HCT116 (cell line): ENCODE measurements at regions not wholly inside any gene's neighbourhood (a gene's known extent, or its start where the extent isn't known, plus 50 kb on each side); places are given as distances from the start of the nearest gene placed in this dataset.
"Not testable (repeated sequence)": the region's sequence is repeated elsewhere in the genome, so short reads cannot be mapped to it uniquely, and the experiment has no call there.

Experiments used
- ATAC-seq: fragments of 200-7000 bp; cut with Tn5 transposase; 2 replicates; pipeline ENCODE4 v1.9.1; 2020; ENCODE audit warnings: mild to moderate bottlenecking, moderate library complexity
- BruUV-seq: library from RNA; stranded (reverse); fragments of 400-500 nt; replicated peaks from 2 replicates; lab custom pipeline; 2021; lab: Mats Ljungman, UMichigan
- CTCF ChIA-PET: fragments of 300-600 bp; sonication (Branson Sonifier 250); formaldehyde crosslinking; loops from one replicate; lab custom pipeline; 2021; ENCODE audit warnings: antibody characterized with exemption; lab: Charles Lee
- POLR2A ChIA-PET: fragments of 300-600, 350-600 bp; sonication (Branson Sonifier 250); formaldehyde crosslinking; loops from one replicate; lab custom pipeline; 2021; ENCODE audit warnings: antibody characterized with exemption; lab: Charles Lee
- RAD21 ChIA-PET, 2 experiments: fragments of 300-600 bp; sonication (Branson Sonifier 250); formaldehyde crosslinking; loops; one replicate each; lab custom pipeline; 2023; ENCODE audit warnings: low total read pairs in 2 of 2; ENCODE audit not compliant: uncharacterized antibody in 2 of 2, unreplicated experiment in 2 of 2, low non-redundant PET in 1 of 2; lab: Charles Lee
- DNase-seq: peaks from one replicate; pipeline ENCODE4 v3.0.0-alpha.2; 2010; ENCODE audit warnings: low read depth, low spot score
- H2AFZ ChIP-seq: fragments of 200-600 bp; shearing (Covaris generic), sonication (generic); 2 replicates; pipeline ENCODE4 v1.6.1; 2017; ENCODE audit warnings: low read depth, mixed run types, mixed read lengths, antibody characterized with exemption, low read length; ENCODE audit not compliant: poor library complexity, severe bottlenecking
- H3K27ac ChIP-seq: 2 replicates; pipeline ENCODE4 v1.5.1; 2012; ENCODE audit warnings: low read depth, low read length
- H3K27me3 ChIP-seq: fragments of 200-600 bp; sonication (generic); 2 replicates; pipeline ENCODE4 v1.6.1; 2016; ENCODE audit warnings: mixed run types, low read length, mixed read lengths; ENCODE audit not compliant: insufficient read depth
- H3K36me3 ChIP-seq, 2 experiments: fragments of 200-500 bp in 1 of 2; fragments of 200-600 bp in 1 of 2; sonication (Bioruptor generic) in 1 of 2; sonication (generic) in 1 of 2; 2 replicates each; pipeline versions ENCODE4 v1.5.1 to v1.6.1; 2014 to 2016; ENCODE audit warnings: low read length in 2 of 2, inconsistent platforms in 1 of 2, mixed read lengths in 1 of 2, mixed run types in 1 of 2; ENCODE audit not compliant: insufficient read depth in 2 of 2, control insufficient read depth in 1 of 2
- H3K4me1 ChIP-seq, 2 experiments: fragments of 200-600 bp in 1 of 2; sonication (generic) in 1 of 2; 2 replicates each; pipeline versions ENCODE4 v1.5.1 to v1.6.1; 2012 to 2017; ENCODE audit warnings: low read length in 2 of 2, inconsistent platforms in 1 of 2, mild to moderate bottlenecking in 1 of 2, mixed read lengths in 1 of 2, mixed run types in 1 of 2, moderate library complexity in 1 of 2; ENCODE audit not compliant: insufficient read depth in 2 of 2, control insufficient read depth in 1 of 2
- H3K4me2 ChIP-seq: fragments of 200-600 bp; sonication (generic); 2 replicates; pipeline ENCODE4 v1.6.1; 2017; ENCODE audit warnings: mixed run types, low read length, mixed read lengths
- H3K4me3 ChIP-seq, 2 experiments: fragments of 200-600 bp in 1 of 2; sonication (generic) in 1 of 2; replicated peaks in 1 of 2; 2 replicates each; pipeline ENCODE4 v1.5.1; 2011 to 2016; ENCODE audit warnings: low read length in 2 of 2, control low read depth in 1 of 2, low read depth in 1 of 2, mild to moderate bottlenecking in 1 of 2, mixed read lengths in 1 of 2, mixed run types in 1 of 2
- H3K79me2 ChIP-seq: fragments of 200-600 bp; sonication (generic); 2 replicates; pipeline ENCODE4 v1.6.1; 2017; ENCODE audit warnings: mild to moderate bottlenecking, mixed run types, low read length, moderate library complexity, mixed read lengths; ENCODE audit not compliant: insufficient read depth
- H3K9ac ChIP-seq: fragments of 200-600 bp; sonication (generic); 2 replicates; pipeline ENCODE4 v1.6.1; 2016; ENCODE audit warnings: low read length, mixed read lengths
- H3K9me2 ChIP-seq: fragments of 200-600 bp; sonication (generic), shearing (Covaris generic); 2 replicates; pipeline ENCODE4 v1.6.1; 2017; ENCODE audit warnings: mixed run types, mild to moderate bottlenecking, moderate library complexity; ENCODE audit not compliant: insufficient read depth
- H3K9me3 ChIP-seq, 2 experiments: fragments of 200-500 bp in 1 of 2; fragments of 200-600 bp in 1 of 2; sonication (Bioruptor generic) in 1 of 2; sonication (generic) in 1 of 2; 2 replicates each; pipeline ENCODE4 v1.6.1; 2014 to 2017; ENCODE audit warnings: low read length in 2 of 2, mixed read lengths in 2 of 2, inconsistent platforms in 1 of 2, low read depth in 1 of 2, mild to moderate bottlenecking in 1 of 2, mixed run types in 1 of 2, moderate library complexity in 1 of 2; ENCODE audit not compliant: control insufficient read depth in 1 of 2, insufficient read depth in 1 of 2
- H4K20me1 ChIP-seq: fragments of 200-600 bp; sonication (generic), shearing (Covaris generic); 2 replicates; pipeline ENCODE4 v1.6.1; 2017; ENCODE audit warnings: mixed run types, mild to moderate bottlenecking, moderate library complexity; ENCODE audit not compliant: insufficient read depth
- CBX3 ChIP-seq: IDR thresholded peaks from 2 replicates; pipeline ENCODE4 v1.6.1; 2012; ENCODE audit warnings: low read depth
- CEBPB ChIP-seq: IDR thresholded peaks from 2 replicates; pipeline ENCODE4 v1.6.1; 2012; ENCODE audit warnings: low read depth
- FOSL1 ChIP-seq: IDR thresholded peaks from 2 replicates; pipeline ENCODE4 v1.6.1; 2012; ENCODE audit warnings: low read depth
- POLR2A ChIP-seq: IDR thresholded peaks from 2 replicates; pipeline ENCODE4 v1.7.0; 2011; ENCODE audit warnings: borderline replicate concordance; ENCODE audit not compliant: insufficient read depth, insufficient read length; ENCODE audit errors: extremely low read depth
- SIN3A ChIP-seq: IDR thresholded peaks from 2 replicates; pipeline ENCODE4 v1.6.1; 2012; ENCODE audit warnings: low read depth
- intact Hi-C: fragments of 100-400 bp; cut with micrococcal nuclease; formaldehyde crosslinking; loops from 2 replicates; pipeline ENCODE4 v1.10.0; 2022
- TF ChIP-seq, protein P1 (sequence below): IDR thresholded peaks from 2 replicates; pipeline ENCODE4 v1.6.1; 2012
- TF ChIP-seq, protein P2 (sequence below): IDR thresholded peaks from 2 replicates; pipeline ENCODE4 v1.6.1; 2012

DNA sequence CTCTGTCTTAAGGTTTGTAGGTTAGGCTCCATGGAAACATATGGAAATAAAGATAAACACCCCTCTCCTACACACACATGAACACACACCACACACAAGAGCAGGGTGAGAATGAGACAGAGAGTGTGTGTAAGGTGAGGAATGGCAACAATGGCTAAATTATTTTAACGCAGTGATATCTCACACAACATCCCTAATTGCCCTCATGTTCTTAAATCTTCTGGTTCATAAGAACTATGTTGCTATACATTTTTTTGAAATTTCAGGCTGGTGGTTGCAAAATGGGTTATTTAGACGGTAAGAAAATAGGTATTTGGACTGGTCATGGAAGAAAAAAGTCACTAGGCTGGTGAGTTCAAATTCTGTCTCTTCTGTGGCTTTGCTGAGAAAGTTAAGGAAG is 316.7 kb upstream of the ESRRG start:
- Histone ChIP-seq H3K79me2 (no peaks in the 10 kb centered on the region), H4K20me1 (no peaks in the 10 kb centered on the region)
- TF ChIP-seq SIN3A (no peak), CBX3 (no peak), FOSL1 (no peak), CEBPB (no peak), POLR2A (no peak)
- TF ChIP-seq, protein P1, sequence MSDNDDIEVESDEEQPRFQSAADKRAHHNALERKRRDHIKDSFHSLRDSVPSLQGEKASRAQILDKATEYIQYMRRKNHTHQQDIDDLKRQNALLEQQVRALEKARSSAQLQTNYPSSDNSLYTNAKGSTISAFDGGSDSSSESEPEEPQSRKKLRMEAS = no peak
- TF ChIP-seq, protein P2, sequence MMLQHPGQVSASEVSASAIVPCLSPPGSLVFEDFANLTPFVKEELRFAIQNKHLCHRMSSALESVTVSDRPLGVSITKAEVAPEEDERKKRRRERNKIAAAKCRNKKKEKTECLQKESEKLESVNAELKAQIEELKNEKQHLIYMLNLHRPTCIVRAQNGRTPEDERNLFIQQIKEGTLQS = no peak
- TF ChIP-seq, all 23 proteins: peak for 0
- Histone ChIP-seq H3K9ac (no peak overlapping the region), H3K9me2 (no peaks in the 10 kb centered on the region), H3K27me3 (no peaks in the 10 kb centered on the region), H3K4me2 (no peak overlapping the region), H2AFZ (no peak overlapping the region), H3K4me3 (no peak overlapping the region), H3K36me3 (no peaks in the 10 kb centered on the region), H3K9me3 (peaks cover 0 to 12% of the 10 kb centered on the region in 2 experiments; a peak in 1 of 4 replicates), H3K27ac (no peak overlapping the region), H3K4me1 (no peaks in the 10 kb centered on the region)
- CTCF ChIA-PET = no interaction called here
- RAD21 ChIA-PET = no interaction called here
- BruUV-seq = no TSS peak
- no peak for DNase-seq
- ATAC-seq = no peak
- intact Hi-C loops = no loop called here
- POLR2A ChIA-PET = no interaction called here

DNA sequence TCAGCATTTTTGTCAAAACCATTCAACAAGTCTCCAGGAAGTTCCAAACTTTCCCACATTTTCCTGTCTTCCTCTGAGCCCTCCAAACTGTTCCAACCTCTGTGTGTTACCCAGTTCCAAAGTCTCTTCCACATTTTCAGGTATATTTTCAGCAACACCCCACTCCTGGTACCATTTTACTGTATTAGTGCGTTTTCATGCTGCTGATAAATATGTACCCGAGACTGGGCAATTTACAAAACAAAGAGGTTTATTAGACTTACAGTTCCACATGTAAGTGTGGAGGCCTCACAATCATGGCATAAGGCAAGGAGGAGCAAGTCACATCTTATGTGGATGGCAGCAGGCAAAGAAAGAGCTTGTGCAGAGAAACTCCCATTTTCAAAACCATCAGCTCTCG is 315.9 kb upstream of the ESRRG start:
- H4K20me1 ChIP-seq, RAD21 ChIA-PET, ATAC-seq, H3K9me2 ChIP-seq, H3K9ac ChIP-seq, H3K36me3 ChIP-seq, H2AFZ ChIP-seq, DNase-seq, H3K27me3 ChIP-seq, H3K4me2 ChIP-seq, H3K4me1 ChIP-seq, POLR2A ChIA-PET, H3K79me2 ChIP-seq, CTCF ChIA-PET, H3K27ac ChIP-seq, intact Hi-C loops, BruUV-seq, H3K4me3 ChIP-seq: not testable (repeated sequence)
- peaks cover 0 to 12% of the 10 kb centered on the region in 2 experiments; a peak in 1 of 4 replicates for H3K9me3 ChIP-seq
